Activated naive CD8-positive, alpha-beta T cell treated with anti-CD3 and anti-CD28 coated beads for 36 hours (primary cell): ENCODE measurements at regions not wholly inside any gene's neighbourhood (a gene's known extent, or its start where the extent isn't known, plus 50 kb on each side); places are given as distances from the start of the nearest gene placed in this dataset.
"Not testable (repeated sequence)": the region's sequence is repeated elsewhere in the genome, so short reads cannot be mapped to it uniquely, and the experiment has no call there.

Experiments
- DNase-seq: peaks from one replicate; pipeline ENCODE4 v3.0.0; 2021
- H3K27ac Mint-ChIP-seq: one replicate; pipeline ENCODE4 v1.8.0; 2022; ENCODE audit warnings: mild to moderate bottlenecking, moderate library complexity, mixed read lengths
- H3K27me3 Mint-ChIP-seq: one replicate; pipeline ENCODE4 v1.8.0; 2022; ENCODE audit warnings: mild to moderate bottlenecking, mixed read lengths
- H3K36me3 Mint-ChIP-seq: one replicate; pipeline ENCODE4 v1.8.0; 2021; ENCODE audit warnings: mild to moderate bottlenecking, mixed read lengths
- H3K4me1 Mint-ChIP-seq: one replicate; pipeline ENCODE4 v1.8.0; 2021; ENCODE audit warnings: mixed read lengths
- H3K4me3 Mint-ChIP-seq: one replicate; pipeline ENCODE4 v1.8.0; 2022; ENCODE audit warnings: mild to moderate bottlenecking, moderate library complexity, mixed read lengths
- H3K9me3 Mint-ChIP-seq: one replicate; pipeline ENCODE4 v1.8.0; 2022; ENCODE audit warnings: mixed read lengths

GRCh38 chr2:40629768-40630434 lies 178.0 kb upstream of the SLC8A1 start:
- Mint-ChIP-seq H3K9me3 (no peaks in the 10 kb centered on the region), H3K36me3 (no peaks in the 10 kb centered on the region), H3K4me3 (no peak overlapping the region), H3K27ac (no peak overlapping the region), H3K27me3 (no peaks in the 10 kb centered on the region), H3K4me1 (no peaks in the 10 kb centered on the region)
- DNase-seq: no peak

GRCh38 chr2:40639320-40639719 lies 187.4 kb upstream of the SLC8A1 start:
- Mint-ChIP-seq H3K4me3 (no peak overlapping the region), H3K27ac (no peak overlapping the region), H3K36me3 (no peaks in the 10 kb centered on the region), H3K9me3 (no peaks in the 10 kb centered on the region), H3K27me3 (no peaks in the 10 kb centered on the region), H3K4me1 (no peaks in the 10 kb centered on the region)
- DNase-seq: no peak

- Mint-ChIP-seq H3K36me3 (no peaks in the 10 kb centered on the region), H3K4me1 (no peaks in the 10 kb centered on the region), H3K27me3 (no peaks in the 10 kb centered on the region), H3K9me3 (no peaks in the 10 kb centered on the region), H3K4me3 (no peak overlapping the region), H3K27ac (no peak overlapping the region)
- DNase-seq: no peak
These were observed 190.3 kb upstream of the SLC8A1 start for GRCh38 chr2:40642237-40642636.

GRCh38 chr2:40642726-40643125 lies 190.8 kb upstream of the SLC8A1 start:
- H3K27me3 Mint-ChIP-seq: no peaks in the 10 kb centered on the region
- H3K27ac Mint-ChIP-seq: no peak overlapping the region
- H3K4me3 Mint-ChIP-seq: no peak overlapping the region
- H3K4me1 Mint-ChIP-seq: no peaks in the 10 kb centered on the region
- H3K36me3 Mint-ChIP-seq: no peaks in the 10 kb centered on the region
- H3K9me3 Mint-ChIP-seq: no peaks in the 10 kb centered on the region
- DNase-seq: no peak

GRCh38 chr2:40646642-40647041 lies 194.8 kb upstream of the SLC8A1 start:
- Mint-ChIP-seq H3K36me3 (no peaks in the 10 kb centered on the region), H3K9me3 (no peaks in the 10 kb centered on the region), H3K4me3 (no peak overlapping the region), H3K27me3 (no peaks in the 10 kb centered on the region), H3K4me1 (no peaks in the 10 kb centered on the region), H3K27ac (no peak overlapping the region)
- no peak for DNase-seq

- Mint-ChIP-seq H3K27ac (no peak overlapping the region), H3K4me1 (no peaks in the 10 kb centered on the region), H3K36me3 (no peaks in the 10 kb centered on the region), H3K27me3 (no peaks in the 10 kb centered on the region), H3K9me3 (no peaks in the 10 kb centered on the region), H3K4me3 (no peak overlapping the region)
- DNase-seq: no peak
These were observed 200.3 kb upstream of the SLC8A1 start for GRCh38 chr2:40652155-40652554.

GRCh38 chr2:40653829-40654228 lies 201.9 kb upstream of the SLC8A1 start:
- Mint-ChIP-seq H3K27ac (no peak overlapping the region), H3K9me3 (no peaks in the 10 kb centered on the region), H3K36me3 (no peaks in the 10 kb centered on the region)

GRCh38 chr2:40654346-40654745 lies 202.5 kb upstream of the SLC8A1 start:
- Mint-ChIP-seq H3K36me3 (no peaks in the 10 kb centered on the region), H3K4me1 (no peaks in the 10 kb centered on the region), H3K4me3 (no peak overlapping the region), H3K9me3 (no peaks in the 10 kb centered on the region), H3K27me3 (no peaks in the 10 kb centered on the region), H3K27ac (no peak overlapping the region)
- no peak for DNase-seq

More at GRCh38 chr2:40653829-40654228, 201.9 kb upstream of the SLC8A1 start:
- DNase-seq: no peak
- Mint-ChIP-seq H3K27me3 (no peaks in the 10 kb centered on the region), H3K4me1 (no peaks in the 10 kb centered on the region), H3K4me3 (no peak overlapping the region)

- Mint-ChIP-seq H3K27ac (no peak overlapping the region), H3K36me3 (no peaks in the 10 kb centered on the region), H3K9me3 (no peaks in the 10 kb centered on the region), H3K4me3 (no peak overlapping the region), H3K4me1 (no peaks in the 10 kb centered on the region), H3K27me3 (no peaks in the 10 kb centered on the region)
- DNase-seq: no peak
These were observed 207.1 kb upstream of the SLC8A1 start for GRCh38 chr2:40658941-40659340.

- H3K27me3 Mint-ChIP-seq: no peaks in the 10 kb centered on the region
These were observed 213.8 kb upstream of the SLC8A1 start for GRCh38 chr2:40665493-40666232.

GRCh38 chr2:40666398-40666797 lies 214.5 kb upstream of the SLC8A1 start:
- Mint-ChIP-seq H3K4me3 (no peak overlapping the region), H3K36me3 (no peaks in the 10 kb centered on the region), H3K27ac (no peak overlapping the region), H3K27me3 (no peaks in the 10 kb centered on the region), H3K9me3 (no peaks in the 10 kb centered on the region), H3K4me1 (no peaks in the 10 kb centered on the region)
- no peak for DNase-seq

More at GRCh38 chr2:40665493-40666232, 213.8 kb upstream of the SLC8A1 start:
- Mint-ChIP-seq H3K36me3 (no peaks in the 10 kb centered on the region), H3K27ac (no peak overlapping the region), H3K9me3 (no peaks in the 10 kb centered on the region), H3K4me1 (no peaks in the 10 kb centered on the region), H3K4me3 (no peak overlapping the region)
- DNase-seq: no peak

- no peak overlapping the region for H3K27ac Mint-ChIP-seq
- H3K9me3 Mint-ChIP-seq: no peaks in the 10 kb centered on the region
- DNase-seq: no peak
- no peak overlapping the region for H3K4me3 Mint-ChIP-seq
- no peaks in the 10 kb centered on the region for H3K27me3 Mint-ChIP-seq
- H3K36me3 Mint-ChIP-seq: no peaks in the 10 kb centered on the region
- no peaks in the 10 kb centered on the region for H3K4me1 Mint-ChIP-seq
These were observed 216.5 kb upstream of the SLC8A1 start for GRCh38 chr2:40668425-40668824.

- H3K4me3 Mint-ChIP-seq, H3K4me1 Mint-ChIP-seq, H3K27ac Mint-ChIP-seq, H3K27me3 Mint-ChIP-seq, H3K36me3 Mint-ChIP-seq, DNase-seq, H3K9me3 Mint-ChIP-seq: not testable (repeated sequence)
These were observed 224.4 kb upstream of the SLC8A1 start for GRCh38 chr2:40676134-40676790.

- Mint-ChIP-seq H3K4me3 (no peak overlapping the region), H3K9me3 (peaks cover 11% of the 10 kb centered on the region), H3K27me3 (no peaks in the 10 kb centered on the region), H3K4me1 (peaks cover 3% of the 10 kb centered on the region), H3K36me3 (no peaks in the 10 kb centered on the region), H3K27ac (no peak overlapping the region)
- DNase-seq: no peak
These were observed 228.7 kb upstream of the SLC8A1 start for GRCh38 chr2:40680547-40680946.

GRCh38 chr2:40690036-40690435 lies 238.1 kb upstream of the SLC8A1 start:
- Mint-ChIP-seq H3K4me1 (no peaks in the 10 kb centered on the region), H3K9me3 (peaks cover 6% of the 10 kb centered on the region), H3K4me3 (no peak overlapping the region), H3K27ac (no peak overlapping the region), H3K36me3 (peaks cover 2% of the 10 kb centered on the region), H3K27me3 (no peaks in the 10 kb centered on the region)
- DNase-seq: no peak
